Fibroblast of the aortic adventitia (primary cell): ENCODE measurements at regions not wholly inside any gene's neighbourhood (a gene's known extent, or its start where the extent isn't known, plus 50 kb on each side); places are given as distances from the start of the nearest gene placed in this dataset.

Experiments used
- DNase-seq: peaks from one replicate; pipeline ENCODE4 v3.0.0-alpha.2; 2010; ENCODE audit warnings: low read depth
- H3K4me3 ChIP-seq: 2 replicates; pipeline ENCODE4 v1.5.1; 2011; ENCODE audit warnings: low read depth, mild to moderate bottlenecking, control low read depth, low read length, moderate library complexity
- TF ChIP-seq, protein P1 (sequence below): IDR thresholded peaks from 2 replicates; pipeline ENCODE4 v1.5.1; 2011; ENCODE audit warnings: mild to moderate bottlenecking, low read length, control low read depth, inconsistent platforms; ENCODE audit not compliant: insufficient read depth

DNA sequence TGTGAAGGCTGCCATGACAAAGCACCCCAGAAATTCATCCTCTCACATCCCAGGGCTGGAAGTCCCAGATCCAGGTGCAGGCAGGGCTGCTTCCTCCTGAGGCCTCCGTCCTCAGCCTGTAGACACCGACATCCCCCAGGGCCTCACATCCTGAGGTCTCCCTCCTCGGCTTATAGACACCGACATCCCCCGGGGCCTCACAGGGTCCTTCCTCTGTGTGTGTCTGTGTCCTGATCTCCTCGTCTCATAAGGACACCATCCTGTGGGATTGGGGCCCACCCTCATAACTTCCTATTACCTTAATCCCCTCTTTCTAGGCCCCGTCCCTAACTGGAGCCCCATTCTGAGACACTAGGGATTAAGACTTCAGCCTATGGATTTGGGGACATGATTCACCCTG lies 92.0 kb upstream of the SNTG2 start:
- no peak overlapping the region for H3K4me3 ChIP-seq
- no peak for DNase-seq
- TF ChIP-seq, protein P1, sequence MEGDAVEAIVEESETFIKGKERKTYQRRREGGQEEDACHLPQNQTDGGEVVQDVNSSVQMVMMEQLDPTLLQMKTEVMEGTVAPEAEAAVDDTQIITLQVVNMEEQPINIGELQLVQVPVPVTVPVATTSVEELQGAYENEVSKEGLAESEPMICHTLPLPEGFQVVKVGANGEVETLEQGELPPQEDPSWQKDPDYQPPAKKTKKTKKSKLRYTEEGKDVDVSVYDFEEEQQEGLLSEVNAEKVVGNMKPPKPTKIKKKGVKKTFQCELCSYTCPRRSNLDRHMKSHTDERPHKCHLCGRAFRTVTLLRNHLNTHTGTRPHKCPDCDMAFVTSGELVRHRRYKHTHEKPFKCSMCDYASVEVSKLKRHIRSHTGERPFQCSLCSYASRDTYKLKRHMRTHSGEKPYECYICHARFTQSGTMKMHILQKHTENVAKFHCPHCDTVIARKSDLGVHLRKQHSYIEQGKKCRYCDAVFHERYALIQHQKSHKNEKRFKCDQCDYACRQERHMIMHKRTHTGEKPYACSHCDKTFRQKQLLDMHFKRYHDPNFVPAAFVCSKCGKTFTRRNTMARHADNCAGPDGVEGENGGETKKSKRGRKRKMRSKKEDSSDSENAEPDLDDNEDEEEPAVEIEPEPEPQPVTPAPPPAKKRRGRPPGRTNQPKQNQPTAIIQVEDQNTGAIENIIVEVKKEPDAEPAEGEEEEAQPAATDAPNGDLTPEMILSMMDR = no peak

DNA sequence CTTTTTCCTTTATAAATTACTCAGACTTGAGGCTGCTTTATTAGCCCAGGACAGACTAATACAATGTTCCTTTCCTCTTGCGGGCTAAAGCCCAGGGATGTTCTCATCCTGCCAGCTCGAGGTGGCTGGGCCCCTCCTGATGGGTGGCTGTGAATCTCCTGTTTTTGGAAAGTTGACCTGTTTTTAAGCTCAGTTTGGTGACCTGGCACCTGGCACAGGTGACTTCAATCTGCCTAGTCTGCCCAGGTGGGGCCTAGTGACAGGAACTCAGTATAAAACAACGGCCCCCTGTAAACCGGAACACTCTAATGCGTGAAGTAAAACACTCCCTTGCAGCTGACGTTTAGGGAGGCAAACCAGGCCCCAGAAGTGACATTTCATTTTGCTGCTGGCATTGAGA lies 92.7 kb upstream of the SNTG2 start:
- DNase-seq = no peak
- TF ChIP-seq, protein P1 = no peak
- no peak overlapping the region for H3K4me3 ChIP-seq

DNA sequence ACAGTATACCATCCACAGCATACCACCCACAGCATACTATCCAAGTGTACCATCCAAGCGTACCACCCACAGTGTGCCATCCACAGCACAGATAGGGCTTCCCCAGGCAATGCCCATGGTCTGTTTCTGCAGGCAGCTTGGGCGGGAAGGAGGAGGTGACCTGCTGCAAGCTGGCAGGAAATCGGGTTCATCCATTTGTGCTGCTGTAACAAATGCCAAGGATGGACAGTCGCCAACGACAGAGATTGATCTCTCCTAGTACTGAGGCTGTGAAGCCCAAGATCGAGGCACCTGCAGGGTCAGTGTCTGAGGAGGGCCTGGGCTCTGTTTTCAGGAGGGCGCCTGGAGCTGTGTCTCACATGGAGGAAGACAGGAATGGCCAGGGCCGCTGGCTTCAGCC lies 93.6 kb upstream of the SNTG2 start:
- no peak for DNase-seq
- TF ChIP-seq, protein P1 = no peak
- no peak overlapping the region for H3K4me3 ChIP-seq

DNA sequence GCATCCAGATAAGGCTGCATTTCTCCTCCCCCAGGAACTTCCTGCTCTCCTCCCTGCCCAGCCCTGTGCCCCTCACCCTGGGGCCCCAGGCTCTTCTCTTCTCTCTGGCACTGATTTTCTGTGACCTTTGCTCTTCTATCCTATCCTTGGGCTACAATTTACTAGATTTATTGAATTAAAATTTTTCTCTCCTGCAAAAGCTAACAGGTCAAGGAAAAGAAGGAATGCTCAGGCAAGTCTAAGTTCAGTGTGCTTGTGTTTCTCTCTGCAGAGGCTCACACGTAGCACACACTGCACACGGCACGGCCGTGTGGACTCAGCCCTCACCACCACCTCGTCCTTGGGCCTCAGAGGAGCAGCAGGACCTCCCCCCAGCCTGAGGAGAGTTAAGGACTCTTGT lies 94.2 kb upstream of the SNTG2 start:
- TF ChIP-seq, protein P1 = no peak
- no peak overlapping the region for H3K4me3 ChIP-seq
- DNase-seq = no peak

DNA sequence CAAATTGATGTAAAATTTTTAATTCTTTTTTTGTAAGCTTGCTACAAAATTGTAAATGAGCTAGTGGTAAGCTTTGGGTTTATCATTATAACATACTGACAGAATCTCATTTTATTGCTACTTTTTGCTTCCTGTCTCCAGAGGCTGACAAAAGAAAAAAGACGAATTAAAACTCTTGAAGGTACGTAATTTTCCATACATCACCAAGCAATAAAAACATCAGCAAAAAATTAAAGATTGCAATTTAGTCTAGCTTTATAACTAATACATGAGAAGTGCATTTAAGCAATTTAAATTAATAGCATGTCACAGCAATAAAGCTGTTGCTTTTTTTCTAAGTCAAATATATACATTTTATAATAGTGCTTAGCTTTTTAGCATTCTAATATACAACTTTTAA lies 94.6 kb upstream of the SNTG2 start:
- TF ChIP-seq, protein P1 = no peak
- no peak overlapping the region for H3K4me3 ChIP-seq
- no peak for DNase-seq

DNA sequence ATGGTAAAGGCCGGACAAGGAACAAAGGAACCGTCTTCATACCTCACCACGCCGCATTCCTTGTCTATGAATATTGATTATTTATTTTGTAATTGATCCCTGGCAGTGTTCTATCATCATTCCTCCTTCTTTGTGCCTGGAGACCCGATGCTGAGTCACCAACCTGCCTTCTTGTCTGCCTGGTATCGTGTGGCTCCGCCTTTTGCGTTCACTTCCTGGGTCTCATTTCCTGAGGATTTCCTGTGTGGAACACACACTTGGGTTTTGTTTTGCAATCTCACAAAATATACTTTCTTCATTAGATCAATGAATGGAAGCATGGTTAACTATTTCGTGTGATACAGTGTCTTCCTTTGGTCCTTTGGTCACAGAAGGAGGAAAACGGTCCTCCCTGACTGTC lies 95.5 kb upstream of the SNTG2 start:
- DNase-seq = no peak
- H3K4me3 ChIP-seq = no peak overlapping the region
- TF ChIP-seq, protein P1 = no peak

DNA sequence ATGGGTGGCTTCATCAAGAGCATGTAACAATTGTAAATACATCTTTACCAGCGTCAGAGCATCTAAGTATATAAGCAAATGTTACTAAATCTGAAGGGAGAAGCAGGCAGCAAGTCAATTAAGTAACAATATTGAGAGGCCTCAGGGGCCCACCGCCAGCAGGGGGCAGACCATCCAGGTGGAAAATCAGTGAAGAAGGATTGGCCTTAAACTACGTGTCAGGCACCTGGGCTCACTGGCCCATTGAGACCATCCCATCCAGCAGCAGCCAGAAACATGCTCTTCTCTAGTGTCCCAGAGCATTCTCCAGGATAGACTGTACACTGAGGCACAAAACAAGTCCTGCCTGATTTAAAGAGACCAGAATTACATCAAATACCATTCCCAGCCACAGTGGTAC lies 96.2 kb upstream of the SNTG2 start:
- H3K4me3 ChIP-seq = no peak overlapping the region
- TF ChIP-seq, protein P1 = no peak
- no peak for DNase-seq
